PC-3 (cell line): ENCODE measurements at regions not wholly inside any gene's neighbourhood (a gene's known extent, or its start where the extent isn't known, plus 50 kb on each side); places are given as distances from the start of the nearest gene placed in this dataset.
"Not testable (repeated sequence)": the region's sequence is repeated elsewhere in the genome, so short reads cannot be mapped to it uniquely, and the experiment has no call there.

Experiments
- ATAC-seq: fragments of 200-7000 bp; cut with Tn5 transposase; 2 replicates; pipeline ENCODE4 v1.9.1; 2020; ENCODE audit warnings: mild to moderate bottlenecking, moderate library complexity
- BruUV-seq: library from RNA; stranded (reverse); fragments of 400-500 nt; replicated peaks from 2 replicates; lab custom pipeline; 2021; lab: Mats Ljungman, UMichigan
- CTCF ChIA-PET: fragments of 300-600 bp; sonication (Branson Sonifier 250); formaldehyde crosslinking; loops from one replicate; lab custom pipeline; 2022; ENCODE audit warnings: antibody characterized with exemption; lab: Charles Lee
- POLR2A ChIA-PET: fragments of 300-600 bp; sonication (Branson Sonifier 250); formaldehyde crosslinking; loops from one replicate; lab custom pipeline; 2022; ENCODE audit warnings: antibody characterized with exemption; ENCODE audit not compliant: unreplicated experiment; lab: Charles Lee
- DNase-seq: peaks from one replicate; pipeline ENCODE4 v3.0.0-alpha.2; 2015
- H2AFZ ChIP-seq: fragments of 300-600 bp; sonication (generic); 2 replicates; pipeline ENCODE4 v1.6.0; 2016; ENCODE audit warnings: antibody characterized with exemption, low read length
- H3F3A ChIP-seq: fragments of 300-600 bp; sonication (generic); one replicate; pipeline ENCODE4 v1.6.0; 2017; ENCODE audit warnings: antibody characterized with exemption, low read length, control low read depth, mild to moderate bottlenecking; ENCODE audit not compliant: unreplicated experiment
- H3K27ac ChIP-seq: fragments of 300-600 bp; sonication (generic); 2 replicates; pipeline ENCODE4 v1.5.1; 2016; ENCODE audit warnings: mild to moderate bottlenecking, low read length
- H3K27me3 ChIP-seq: fragments of 300-600 bp; sonication (generic); 2 replicates; pipeline ENCODE4 v1.6.1; 2016; ENCODE audit warnings: low read length, mixed read lengths
- H3K36me3 ChIP-seq: fragments of 300-600 bp; sonication (generic); 2 replicates; pipeline ENCODE4 v1.6.1; 2016; ENCODE audit warnings: low read depth, mixed run types, low read length, mixed read lengths
- H3K4me1 ChIP-seq: fragments of 300-600 bp; sonication (generic); 2 replicates; pipeline ENCODE4 v1.5.1; 2016; ENCODE audit warnings: low read length; ENCODE audit not compliant: insufficient read depth
- H3K4me2 ChIP-seq: fragments of 300-600 bp; sonication (generic); 2 replicates; pipeline ENCODE4 v1.6.0; 2016; ENCODE audit warnings: low read length
- H3K4me3 ChIP-seq: fragments of 300-600 bp; sonication (generic); 2 replicates; pipeline ENCODE4 v1.5.1; 2016; ENCODE audit warnings: mild to moderate bottlenecking, low read length, mixed read lengths
- H3K79me2 ChIP-seq: fragments of 300-600 bp; sonication (generic); 2 replicates; pipeline ENCODE4 v1.6.1; 2017; ENCODE audit warnings: low read length, mixed read lengths
- H3K9ac ChIP-seq: fragments of 300-600 bp; sonication (generic); 2 replicates; pipeline ENCODE4 v1.6.0; 2016; ENCODE audit warnings: mild to moderate bottlenecking, low read length
- H3K9me2 ChIP-seq: fragments of 300-600 bp; sonication (generic); replicated peaks from 2 replicates; pipeline ENCODE4 v1.6.1; 2016; ENCODE audit warnings: mixed run types, low read length, mixed read lengths
- H3K9me3 ChIP-seq: fragments of 300-600 bp; sonication (generic); 2 replicates; pipeline ENCODE4 v1.6.1; 2016; ENCODE audit warnings: low read length, mixed read lengths
- H4K20me1 ChIP-seq: fragments of 300-600 bp; sonication (generic); 2 replicates; pipeline ENCODE4 v1.6.1; 2016; ENCODE audit warnings: low read length, mixed read lengths
- CTCF ChIP-seq: fragments of 300-600 bp; sonication (generic); conservative IDR thresholded peaks from 2 replicates; pipeline ENCODE4 v1.5.1; 2017; ENCODE audit warnings: antibody characterized with exemption, low read depth, mild to moderate bottlenecking, low read length
- EZH2 ChIP-seq: fragments of 300-600 bp; sonication (generic); IDR thresholded peaks from one replicate; pipeline ENCODE4 v1.6.1; 2017; ENCODE audit warnings: antibody characterized with exemption, mild to moderate bottlenecking, low read length; ENCODE audit not compliant: unreplicated experiment
- EZH2phosphoT487 ChIP-seq: fragments of 300-600 bp; sonication (generic); IDR thresholded peaks from 2 replicates; pipeline ENCODE4 v1.6.1; 2018; ENCODE audit warnings: mild to moderate bottlenecking, antibody characterized with exemption, low read length, borderline replicate concordance
- intact Hi-C: fragments of 100-400 bp; cut with micrococcal nuclease; formaldehyde crosslinking; loops from 2 replicates; pipeline ENCODE4 v1.9.0; 2023

DNA sequence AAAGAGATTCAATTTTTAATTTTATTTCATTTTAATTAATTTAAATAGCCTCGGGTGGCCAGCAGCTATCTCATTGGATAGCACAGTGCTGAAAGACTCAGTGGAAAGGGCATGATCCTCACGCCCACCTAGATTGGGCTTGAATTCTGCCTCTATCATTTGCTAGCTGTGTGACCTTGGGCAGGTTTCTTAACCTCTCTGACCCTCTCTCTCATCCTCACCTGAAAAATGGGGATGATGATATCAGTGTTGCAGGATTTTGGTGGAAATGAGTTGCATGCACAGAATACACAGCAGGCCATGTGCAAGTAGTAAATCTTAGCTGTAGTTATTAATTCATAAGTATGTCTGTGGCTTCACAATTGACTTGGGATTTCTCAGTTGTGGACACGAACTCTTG is 272.4 kb upstream of the XYLT1 start:
- Histone ChIP-seq H3K27me3 (no peaks in the 10 kb centered on the region), H3K27ac (no peak overlapping the region), H3K4me3 (no peak overlapping the region), H3K4me1 (no peaks in the 10 kb centered on the region), H3K9me2 (no peaks in the 10 kb centered on the region), H4K20me1 (no peaks in the 10 kb centered on the region), H3K9me3 (no peaks in the 10 kb centered on the region), H3K36me3 (no peaks in the 10 kb centered on the region), H3K9ac (no peak overlapping the region), H3F3A (no peaks in the 10 kb centered on the region), H2AFZ (no peak overlapping the region), H3K79me2 (no peaks in the 10 kb centered on the region), H3K4me2 (no peak overlapping the region)
- POLR2A ChIA-PET, result no interaction called here
- CTCF ChIA-PET, result no interaction called here
- BruUV-seq, result no TSS peak
- DNase-seq (no peak), ATAC-seq (no peak)
- intact Hi-C loops, result no loop called here
- TF ChIP-seq EZH2phosphoT487 (no peak), EZH2 (no peak), CTCF (no peak)

DNA sequence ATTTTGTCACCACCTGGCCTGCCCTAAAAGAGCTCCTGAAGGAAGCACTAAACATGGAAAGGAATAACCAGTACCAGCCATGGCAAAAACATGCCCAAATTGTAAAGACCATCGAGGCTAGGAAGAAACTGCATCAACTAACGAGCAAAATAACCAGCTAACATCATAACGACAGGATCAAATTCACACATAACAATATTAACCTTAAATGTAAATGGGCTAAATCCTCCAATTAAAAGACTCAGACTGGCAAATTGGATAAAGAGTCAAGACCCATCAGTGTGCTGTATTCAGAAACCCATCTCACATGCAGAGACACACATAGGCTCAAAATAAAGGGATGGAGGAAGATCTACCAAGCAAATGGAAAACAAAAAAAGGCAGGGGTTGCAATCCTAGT is 264.3 kb upstream of the XYLT1 start:
- H3K9me2 ChIP-seq, H3F3A ChIP-seq, H3K4me2 ChIP-seq, H3K9me3 ChIP-seq, H3K27ac ChIP-seq, H4K20me1 ChIP-seq, ATAC-seq, CTCF ChIA-PET, H3K9ac ChIP-seq, DNase-seq, BruUV-seq, H3K4me1 ChIP-seq, POLR2A ChIA-PET, H3K36me3 ChIP-seq, H3K79me2 ChIP-seq, H3K4me3 ChIP-seq, intact Hi-C loops, H2AFZ ChIP-seq, H3K27me3 ChIP-seq: not testable (repeated sequence)

DNA sequence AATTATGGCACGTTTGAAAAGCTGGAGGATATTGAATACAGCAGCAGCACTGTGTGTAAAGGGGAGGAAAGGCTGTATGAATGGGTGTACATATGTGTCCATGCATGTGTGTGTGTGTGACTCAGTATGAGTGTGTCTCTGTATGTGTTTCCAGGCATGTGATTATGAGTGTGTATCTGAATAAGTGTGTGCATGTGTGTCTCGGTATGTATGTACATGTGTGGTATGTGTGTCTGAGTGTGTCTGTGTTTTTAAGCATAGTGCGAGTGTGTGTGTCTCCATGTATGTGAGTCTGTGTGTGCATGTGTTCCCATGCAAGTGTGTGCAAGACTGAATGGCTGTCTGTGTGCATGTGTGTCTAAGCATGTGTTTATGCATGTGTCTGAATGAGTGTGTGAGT is 259.1 kb upstream of the XYLT1 start:
- Histone ChIP-seq H3K4me3 (no peak overlapping the region), H3F3A (no peaks in the 10 kb centered on the region), H3K9me3 (no peaks in the 10 kb centered on the region), H3K27ac (no peak overlapping the region), H3K4me1 (no peaks in the 10 kb centered on the region), H3K27me3 (no peaks in the 10 kb centered on the region), H3K4me2 (no peak overlapping the region), H2AFZ (no peak overlapping the region), H3K79me2 (no peaks in the 10 kb centered on the region), H4K20me1 (no peaks in the 10 kb centered on the region), H3K9ac (no peak overlapping the region), H3K9me2 (no peaks in the 10 kb centered on the region), H3K36me3 (no peaks in the 10 kb centered on the region)
- DNase-seq, result no peak
- intact Hi-C loops, result no loop called here
- BruUV-seq, result no TSS peak
- no peak for ATAC-seq
- ChIA-PET POLR2A (no interaction called here), CTCF (no interaction called here)
- TF ChIP-seq EZH2, result no peak
- no peak for TF ChIP-seq CTCF
- no peak for TF ChIP-seq EZH2phosphoT487
